Tibial nerve (tissue), 4 donors: ENCODE measurements at regions not wholly inside any gene's neighbourhood (a gene's known extent, or its start where the extent isn't known, plus 50 kb on each side); places are given as distances from the start of the nearest gene placed in this dataset.

Experiments
- EP300 ChIP-seq, 2 donors: sonication (generic); formaldehyde crosslinking; IDR thresholded peaks; one replicate each; pipeline ENCODE4 v1.6.1; 2017; ENCODE audit warnings: antibody characterized with exemption in 2 of 2, mild to moderate bottlenecking in 1 of 2
- POLR2A ChIP-seq, 2 donors: fragments of 450-650 bp; IDR thresholded peaks; one replicate each; pipeline ENCODE4 v1.6.1; 2017; ENCODE audit warnings: antibody characterized with exemption in 2 of 2, mild to moderate bottlenecking in 2 of 2, moderate library complexity in 2 of 2
- TF ChIP-seq, protein P1 (sequence below), 5 experiments: fragments of 200-600 bp in 3 of 5; fragments of 450-650 bp in 2 of 5; sonication (generic) in 3 of 5; IDR thresholded peaks; one replicate each; pipeline ENCODE4 v1.5.1; 2016 to 2019; ENCODE audit warnings: antibody characterized with exemption in 5 of 5, mild to moderate bottlenecking in 3 of 5, moderate library complexity in 2 of 5

DNA sequence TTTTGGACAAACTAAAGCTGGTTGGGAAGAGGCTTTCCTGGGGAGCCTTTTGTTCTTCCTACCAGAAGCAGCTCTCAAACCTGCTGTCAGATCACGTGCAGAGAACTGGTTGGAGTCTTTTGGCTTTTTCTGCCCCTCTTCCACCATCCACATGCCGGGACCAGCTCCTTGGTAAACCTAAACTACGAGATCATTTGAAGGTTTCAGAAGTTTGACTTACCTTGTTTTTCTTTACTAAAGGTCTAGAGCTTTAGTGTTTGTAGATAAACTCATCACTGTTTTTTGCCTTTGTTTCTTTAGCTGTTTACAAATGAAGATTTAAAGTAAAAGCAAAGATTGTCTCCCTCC is 113.4 kb downstream of the HLX start:
- no peak for TF ChIP-seq POLR2A (IDR thresholded peaks at IDR 0.05)
- no peak for TF ChIP-seq EP300 (IDR thresholded peaks at IDR 0.05)
- TF ChIP-seq, protein P1, sequence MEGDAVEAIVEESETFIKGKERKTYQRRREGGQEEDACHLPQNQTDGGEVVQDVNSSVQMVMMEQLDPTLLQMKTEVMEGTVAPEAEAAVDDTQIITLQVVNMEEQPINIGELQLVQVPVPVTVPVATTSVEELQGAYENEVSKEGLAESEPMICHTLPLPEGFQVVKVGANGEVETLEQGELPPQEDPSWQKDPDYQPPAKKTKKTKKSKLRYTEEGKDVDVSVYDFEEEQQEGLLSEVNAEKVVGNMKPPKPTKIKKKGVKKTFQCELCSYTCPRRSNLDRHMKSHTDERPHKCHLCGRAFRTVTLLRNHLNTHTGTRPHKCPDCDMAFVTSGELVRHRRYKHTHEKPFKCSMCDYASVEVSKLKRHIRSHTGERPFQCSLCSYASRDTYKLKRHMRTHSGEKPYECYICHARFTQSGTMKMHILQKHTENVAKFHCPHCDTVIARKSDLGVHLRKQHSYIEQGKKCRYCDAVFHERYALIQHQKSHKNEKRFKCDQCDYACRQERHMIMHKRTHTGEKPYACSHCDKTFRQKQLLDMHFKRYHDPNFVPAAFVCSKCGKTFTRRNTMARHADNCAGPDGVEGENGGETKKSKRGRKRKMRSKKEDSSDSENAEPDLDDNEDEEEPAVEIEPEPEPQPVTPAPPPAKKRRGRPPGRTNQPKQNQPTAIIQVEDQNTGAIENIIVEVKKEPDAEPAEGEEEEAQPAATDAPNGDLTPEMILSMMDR (IDR thresholded peaks at IDR 0.05), result no peak
